HepG2 (cell line): ENCODE measurements at regions not wholly inside any gene's neighbourhood (a gene's known extent, or its start where the extent isn't known, plus 50 kb on each side); places are given as distances from the start of the nearest gene placed in this dataset.
A peak's percentile ranks its signal among the peaks of the same experiment; 100 is the strongest.

Source experiments
- EP300 ChIP-seq, 3 experiments: sonication (generic) in 1 of 3; formaldehyde crosslinking in 1 of 3; IDR thresholded peaks; 2 replicates each; pipeline versions ENCODE4 v1.5.1 to v1.6.1; 2011 to 2020; ENCODE audit warnings: low read depth in 2 of 3, low read length in 2 of 3, borderline replicate concordance in 1 of 3, improper control_type of control experiment in 1 of 3, mild to moderate bottlenecking in 1 of 3, missing genetic modification reagents in 1 of 3, moderate library complexity in 1 of 3
- ETV5 ChIP-seq: IDR thresholded peaks from 2 replicates; pipeline ENCODE4 v1.6.1; 2018; ENCODE audit warnings: missing biosample characterization, missing genetic modification reagents, inconsistent platforms, borderline replicate concordance
- FOXP1 ChIP-seq, 2 experiments: fragments of 450-650 bp in 1 of 2; IDR thresholded peaks; 2 replicates each; pipeline ENCODE4 v1.6.1; 2017 to 2018; ENCODE audit warnings: antibody characterized with exemption in 1 of 2
- GABPA ChIP-seq, 2 experiments: IDR thresholded peaks; 2 replicates each; pipeline ENCODE4 v1.6.1; 2011 to 2016; ENCODE audit warnings: low read depth in 2 of 2, low read length in 1 of 2, missing biosample characterization in 1 of 2, missing genetic modification characterization in 1 of 2
- HNRNPK ChIP-seq: fragments of 200-400 bp; formaldehyde crosslinking; IDR thresholded peaks from 2 replicates; pipeline ENCODE4 v1.6.1; 2018; ENCODE audit warnings: low read length, low read depth, moderate library complexity, mild to moderate bottlenecking; ENCODE audit not compliant: poor library complexity, severe bottlenecking
- HOXA3 ChIP-seq: sonication (generic); formaldehyde crosslinking; IDR thresholded peaks from 2 replicates; pipeline ENCODE4 v1.5.0; 2020; ENCODE audit warnings: missing genetic modification reagents
- MLX ChIP-seq: IDR thresholded peaks from 2 replicates; pipeline ENCODE4 v1.6.1; 2016
- MXI1 ChIP-seq: IDR thresholded peaks from 3 replicates; pipeline ENCODE4 v1.6.1; 2012; ENCODE audit warnings: low read depth, low read length, inconsistent platforms, borderline replicate concordance
- PAXIP1 ChIP-seq: sonication (generic); formaldehyde crosslinking; conservative IDR thresholded peaks from 2 replicates; pipeline ENCODE4 v1.4.0; 2020; ENCODE audit warnings: mild to moderate bottlenecking, missing genetic modification reagents, moderate library complexity
- POLR2G ChIP-seq: fragments of 200-400 bp; formaldehyde crosslinking; IDR thresholded peaks from 2 replicates; pipeline ENCODE4 v1.6.1; 2018; ENCODE audit warnings: mild to moderate bottlenecking, low read depth, low read length, moderate library complexity
- RELA ChIP-seq: sonication (generic); formaldehyde crosslinking; IDR thresholded peaks from 2 replicates; pipeline ENCODE4 v1.4.0; 2020; ENCODE audit warnings: missing genetic modification reagents
- RERE ChIP-seq: IDR thresholded peaks from 2 replicates; pipeline ENCODE4 v1.6.1; 2016; ENCODE audit warnings: low read depth, missing genetic modification reagents, missing compliant biosample characterization
- THAP11 ChIP-seq: IDR thresholded peaks from 2 replicates; pipeline ENCODE4 v1.6.1; 2016; ENCODE audit warnings: missing biosample characterization, missing genetic modification reagents
- ZGPAT ChIP-seq: IDR thresholded peaks from 2 replicates; pipeline ENCODE4 v1.6.1; 2016; ENCODE audit warnings: mild to moderate bottlenecking
- ZNF282 ChIP-seq: fragments of 450-650 bp; IDR thresholded peaks from 2 replicates; pipeline ENCODE4 v1.6.1; 2018; ENCODE audit not compliant: partially characterized antibody
- ZNF292 ChIP-seq: sonication (generic); formaldehyde crosslinking; IDR thresholded peaks from 2 replicates; pipeline ENCODE4 v1.8.1; 2022; ENCODE audit warnings: mild to moderate bottlenecking, low read depth, missing genetic modification reagents, borderline replicate concordance
- ZNF556 ChIP-seq: sonication (generic); formaldehyde crosslinking; IDR thresholded peaks from 2 replicates; pipeline ENCODE4 v1.4.0; 2020; ENCODE audit warnings: mild to moderate bottlenecking, missing genetic modification reagents, borderline replicate concordance
- ZNF614 ChIP-seq: IDR thresholded peaks from 2 replicates; pipeline ENCODE4 v1.6.1; 2018; ENCODE audit warnings: missing biosample characterization, missing genetic modification reagents, inconsistent platforms, borderline replicate concordance

GRCh38 chr3:30349507-30349906 lies 256.9 kb upstream of the TGFBR2 start (continued):
- TF ChIP-seq RERE (CRISPR knock-in tag) = 0 out of 2 replicates have a peak, but pooled peaks have one; percentile 18
- TF ChIP-seq GABPA (IDR thresholded peaks at IDR 0.05; ENCODE audit: low read depth, low read length) = no peak
- TF ChIP-seq GABPA (CRISPR knock-in tag; IDR thresholded peaks at IDR 0.05; ENCODE audit: low read depth) = peak; percentile 41; the same call in 1 of the 2 replicates
- TF ChIP-seq HOXA3 (CRISPR knock-in tag) = 0 out of 2 replicates have a peak, but pooled peaks have one; percentile 22
- no peak for TF ChIP-seq THAP11 (CRISPR knock-in tag)
- TF ChIP-seq ZNF282 = no peak
- TF ChIP-seq MXI1 = no peak
- no peak for TF ChIP-seq ZNF556
- TF ChIP-seq FOXP1 (IDR thresholded peaks at IDR 0.05) = no peak
- peak; percentile 81 for TF ChIP-seq FOXP1 (CRISPR knock-in tag; IDR thresholded peaks at IDR 0.05)
- 0 out of 2 replicates have a peak, but pooled peaks have one; percentile 22 for TF ChIP-seq MLX (CRISPR knock-in tag)
- TF ChIP-seq RELA (CRISPR knock-in tag) = no peak
- peak in 1 of 2 experiments; percentile 67; a peak in 1 of 4 replicates for TF ChIP-seq EP300 (IDR thresholded peaks at IDR 0.05; ENCODE audit: low read depth in 2 of 2, low read length in 2 of 2)
- TF ChIP-seq EP300 (CRISPR knock-in tag; IDR thresholded peaks at IDR 0.05; ENCODE audit: borderline replicate concordance) = peak; percentile 76; the same call in 1 of the 2 replicates
- TF ChIP-seq PAXIP1 (CRISPR knock-in tag) = peak; percentile 59; the same call in 1 of the 2 replicates
- no peak for TF ChIP-seq HNRNPK
- peak; percentile 56 for TF ChIP-seq ZGPAT (CRISPR knock-in tag)
- no peak; the same call in 1 of the 2 replicates for TF ChIP-seq ZNF614 (CRISPR knock-in tag)
- TF ChIP-seq ETV5 (CRISPR knock-in tag) = peak; percentile 94
- peak; percentile 63; the same call in 1 of the 2 replicates for TF ChIP-seq ZNF292 (CRISPR knock-in tag)
- peak; percentile 47; the same call in 1 of the 2 replicates for TF ChIP-seq POLR2G
